ENCODE measurements at regions not wholly inside any gene's neighbourhood (a gene's known extent, or its start where the extent isn't known, plus 50 kb on each side); places are given as distances from the start of the nearest gene placed in this dataset.

- Histone ChIP-seq H2BK5ac (ENCODE audit: insufficient read length, low read length) (no peak overlapping the region), H3K14ac (ENCODE audit: insufficient read depth, low read length) (no peak overlapping the region), H2BK120ac (ENCODE audit: low read depth, low read length, poor library complexity, severe bottlenecking) (no peak overlapping the region), H3K9me3 (ENCODE audit: control insufficient read depth, low read depth, low read length) (no peaks in the 10 kb centered on the region), H3K18ac (ENCODE audit: insufficient read length, low read depth, low read length) (no peak overlapping the region), H2AFZ (ENCODE audit: low read length) (no peak overlapping the region), H3K23me2 (ENCODE audit: insufficient read length, low read depth, low read length, poor library complexity, severe bottlenecking) (no peaks in the 10 kb centered on the region), H3K4me2 (ENCODE audit: insufficient read depth, insufficient read length, low read length) (no peak overlapping the region), H3K27me3 (ENCODE audit: insufficient read depth, low read length) (no peaks in the 10 kb centered on the region), H3K9ac (ENCODE audit: extremely low read depth, insufficient read length, low read length) (no peak overlapping the region), H4K91ac (ENCODE audit: insufficient read length, low read depth, low read length) (no peak overlapping the region), H3K79me2 (ENCODE audit: insufficient read depth, low read length) (no peaks in the 10 kb centered on the region), H2BK12ac (ENCODE audit: insufficient read length, low read depth, low read length) (no peak overlapping the region), H2AK5ac (ENCODE audit: insufficient read length, low read length) (no peak overlapping the region), H3K4ac (ENCODE audit: low read depth, low read length) (no peak overlapping the region), H2BK15ac (ENCODE audit: low read depth, low read length) (no peak overlapping the region), H3K4me1 (ENCODE audit: insufficient read depth, low read length) (no peaks in the 10 kb centered on the region), H4K5ac (ENCODE audit: insufficient read length, low read depth, low read length) (no peak overlapping the region), H4K8ac (replicated peaks; ENCODE audit: insufficient read length, low read depth, low read length) (no peak overlapping the region), H3K23ac (ENCODE audit: insufficient read length, low read depth, low read length) (no peak overlapping the region), H3K27ac (ENCODE audit: insufficient read length, low read depth, low read length) (no peak overlapping the region), H3T11ph (ENCODE audit: low read length) (no peak overlapping the region), H2BK20ac (ENCODE audit: low read depth, low read length, poor library complexity, severe bottlenecking) (no peak overlapping the region), H3K79me1 (ENCODE audit: insufficient read depth, low read depth, low read length, poor library complexity, severe bottlenecking) (no peaks in the 10 kb centered on the region), H4K20me1 (ENCODE audit: control insufficient read depth, insufficient read depth, insufficient read length) (no peaks in the 10 kb centered on the region), H3K56ac (ENCODE audit: insufficient read length, low read depth, low read length) (no peak overlapping the region)
- Mint-ChIP-seq H3K9me3 (peaks cover under 1% of the 10 kb centered on the region in 2 experiments; a peak in 2 of 5 replicates), H3K4me3 (no peak overlapping the region), H3K4me1 (no peaks in the 10 kb centered on the region), H3K27ac (no peak overlapping the region), H3K36me3 (ENCODE audit: insufficient read depth in 1 of 3, low read depth in 3 of 3) (peaks cover 0 to under 1% (median 0%) of the 10 kb centered on the region in 3 experiments; a peak in 1 of 7 replicates), H3K27me3 (ENCODE audit: low read depth) (no peaks in the 10 kb centered on the region)
- no CpG with 5 or more reads among the region's 2 CpGs for WGBS (ENCODE audit: extremely low coverage, insufficient read length, low lambda C conversion rate)
- no peak for TF ChIP-seq CTCF (conservative IDR thresholded peaks at IDR 0.05)
- no peak for DNase-seq
Observed at GRCh38 chr15:37576952-37577351, 357.5 kb upstream of the TMCO5A start.
